ENCODE measurements at regions not wholly inside any gene's neighbourhood (a gene's known extent, or its start where the extent isn't known, plus 50 kb on each side); places are given as distances from the start of the nearest gene placed in this dataset.

GRCh38 chr11:127474766-127475165 is 474.2 kb upstream of the KIRREL3 start:
- no peaks in the 10 kb centered on the region for H3K9me3 ChIP-seq
- 0% methylated on average over 1 of the region's 1 CpG for WGBS (ENCODE audit: low lambda C conversion rate)
- no peak overlapping the region for H3K27ac ChIP-seq (ENCODE audit: low read depth in 2 of 2, low read length in 1 of 2)
- H3K4me1 ChIP-seq (ENCODE audit: control insufficient read depth in 1 of 2, insufficient read depth in 2 of 2, low read depth in 1 of 2, low read length in 1 of 2): no peaks in the 10 kb centered on the region; a peak in 1 of 4 replicates
- DNase-seq: no peak
- ChIA-PET POLR2A (no interaction called here), CTCF (interaction anchor here (0.6 to 1.2 kb wide), 4 partner anchors 8 to 319 kb away, joined by 3 to 4 read pairs (median 3); no protein-coding TSS in a partner anchor)
- H3K79me2 ChIP-seq (ENCODE audit: insufficient read depth): no peaks in the 10 kb centered on the region
- no peaks in the 10 kb centered on the region for H3K36me3 ChIP-seq (replicated peaks in 1 of 2; ENCODE audit: control insufficient read depth in 1 of 2, insufficient read depth in 2 of 2, low read length in 1 of 2)
- H2AFZ ChIP-seq (ENCODE audit: low read depth): no peak overlapping the region
- H3K27me3 ChIP-seq (ENCODE audit: insufficient read depth): no peaks in the 10 kb centered on the region
- no peaks in the 10 kb centered on the region for H3F3A ChIP-seq (replicated peaks; ENCODE audit: insufficient read depth)
- no peaks in the 10 kb centered on the region for H3K9me2 ChIP-seq
- H3K4me2 ChIP-seq: no peak overlapping the region
- H3K9ac ChIP-seq: no peak overlapping the region
- TF ChIP-seq MXI1 (IDR thresholded peaks at IDR 0.05; ENCODE audit: low read depth, low read length) (no peak), MAX (IDR thresholded peaks at IDR 0.05; ENCODE audit: low read depth) (no peak), TEAD4 (IDR thresholded peaks at IDR 0.05; ENCODE audit: borderline replicate concordance, insufficient read depth) (no peak), USF2 (IDR thresholded peaks at IDR 0.05; ENCODE audit: borderline replicate concordance, low read depth, low read length) (no peak), RXRA (IDR thresholded peaks at IDR 0.05; ENCODE audit: borderline replicate concordance, low read depth) (no peak), SIN3A (IDR thresholded peaks at IDR 0.05; ENCODE audit: borderline replicate concordance, low read depth, low read length) (no peak), CHD2 (IDR thresholded peaks at IDR 0.05; ENCODE audit: low read length, partially characterized antibody) (no peak), ELF1 (IDR thresholded peaks at IDR 0.05) (no peak), NRF1 (IDR thresholded peaks at IDR 0.05; ENCODE audit: low read depth, low read length) (no peak), FOXJ3 (CRISPR knock-in tag; IDR thresholded peaks at IDR 0.05) (no peak), NFIC (IDR thresholded peaks at IDR 0.05; ENCODE audit: borderline replicate concordance) (no peak), IRF3 (IDR thresholded peaks at IDR 0.05; ENCODE audit: low read depth, low read length) (no peak), YY1 (IDR thresholded peaks at IDR 0.05; ENCODE audit: low read depth) (no peak), TCF12 (IDR thresholded peaks at IDR 0.05) (no peak)
- no peaks in the 10 kb centered on the region for H4K20me1 ChIP-seq (ENCODE audit: insufficient read depth)
- no peak overlapping the region for H3K4me3 ChIP-seq (ENCODE audit: low read depth in 2 of 2, low read length in 1 of 2)

GRCh38 chr11:127472505-127472904 is 471.9 kb upstream of the KIRREL3 start:
- Histone ChIP-seq H3K9me2 (no peaks in the 10 kb centered on the region), H3K4me3 (ENCODE audit: low read depth in 2 of 2, low read length in 1 of 2) (no peak overlapping the region), H3K36me3 (replicated peaks in 1 of 2; ENCODE audit: control insufficient read depth in 1 of 2, insufficient read depth in 2 of 2, low read length in 1 of 2) (no peaks in the 10 kb centered on the region), H3K27ac (ENCODE audit: low read depth in 2 of 2, low read length in 1 of 2) (no peak overlapping the region), H3K4me2 (no peak overlapping the region), H3K9ac (no peak overlapping the region), H3F3A (replicated peaks; ENCODE audit: insufficient read depth) (no peaks in the 10 kb centered on the region), H3K27me3 (ENCODE audit: insufficient read depth) (no peaks in the 10 kb centered on the region), H3K79me2 (ENCODE audit: insufficient read depth) (no peaks in the 10 kb centered on the region), H2AFZ (ENCODE audit: low read depth) (no peak overlapping the region), H4K20me1 (ENCODE audit: insufficient read depth) (no peaks in the 10 kb centered on the region), H3K9me3 (no peaks in the 10 kb centered on the region), H3K4me1 (ENCODE audit: control insufficient read depth in 1 of 2, insufficient read depth in 2 of 2, low read depth in 1 of 2, low read length in 1 of 2) (no peaks in the 10 kb centered on the region; a peak in 1 of 4 replicates)
- POLR2A ChIA-PET: no interaction called here
- CTCF ChIA-PET: interaction anchor here (1.4 to 1.5 kb wide), 2 partner anchors 171 to 550 kb away, joined by 4 to 5 read pairs; no protein-coding TSS in a partner anchor
- 45% methylated on average over 7 of the region's 7 CpGs for WGBS (ENCODE audit: low lambda C conversion rate)
- DNase-seq: no peak
- no peak for TF ChIP-seq CHD2 (IDR thresholded peaks at IDR 0.05; ENCODE audit: low read length, partially characterized antibody)
- TF ChIP-seq YY1 (IDR thresholded peaks at IDR 0.05; ENCODE audit: low read depth): no peak
- TF ChIP-seq EZH2phosphoT487 (IDR thresholded peaks at IDR 0.05; ENCODE audit: borderline replicate concordance, low read depth): no peak
- TF ChIP-seq USF2 (IDR thresholded peaks at IDR 0.05; ENCODE audit: borderline replicate concordance, low read depth, low read length): no peak
- TF ChIP-seq ELF1 (IDR thresholded peaks at IDR 0.05): no peak
- TF ChIP-seq MEF2A (IDR thresholded peaks at IDR 0.05; ENCODE audit: borderline replicate concordance, low read depth): no peak
- TF ChIP-seq GATA2 (CRISPR knock-in tag; IDR thresholded peaks at IDR 0.05): no peak
- no peak for TF ChIP-seq POLR2AphosphoS5 (IDR thresholded peaks at IDR 0.05; ENCODE audit: low read depth, low read length)
- TF ChIP-seq FOXJ3 (CRISPR knock-in tag; IDR thresholded peaks at IDR 0.05): no peak
- TF ChIP-seq CTCF (IDR thresholded peaks at IDR 0.05): no peak
- TF ChIP-seq USF1 (IDR thresholded peaks at IDR 0.05; ENCODE audit: borderline replicate concordance, low read depth): no peak
- no peak for TF ChIP-seq RCOR1 (IDR thresholded peaks at IDR 0.05; ENCODE audit: low read length)
- no peak for TF ChIP-seq TAF1 (IDR thresholded peaks at IDR 0.05; ENCODE audit: borderline replicate concordance, low read depth, low read length)
- TF ChIP-seq MAX (IDR thresholded peaks at IDR 0.05; ENCODE audit: low read depth): no peak

Measured in SK-N-SH (cell line).